HuH-7 (cell line): ENCODE measurements at regions not wholly inside any gene's neighbourhood (a gene's known extent, or its start where the extent isn't known, plus 50 kb on each side); places are given as distances from the start of the nearest gene placed in this dataset.

ENCODE experiments used
- DNase-seq: peaks from one replicate; pipeline ENCODE4 v3.0.0; 2011; ENCODE audit warnings: low spot score

DNA sequence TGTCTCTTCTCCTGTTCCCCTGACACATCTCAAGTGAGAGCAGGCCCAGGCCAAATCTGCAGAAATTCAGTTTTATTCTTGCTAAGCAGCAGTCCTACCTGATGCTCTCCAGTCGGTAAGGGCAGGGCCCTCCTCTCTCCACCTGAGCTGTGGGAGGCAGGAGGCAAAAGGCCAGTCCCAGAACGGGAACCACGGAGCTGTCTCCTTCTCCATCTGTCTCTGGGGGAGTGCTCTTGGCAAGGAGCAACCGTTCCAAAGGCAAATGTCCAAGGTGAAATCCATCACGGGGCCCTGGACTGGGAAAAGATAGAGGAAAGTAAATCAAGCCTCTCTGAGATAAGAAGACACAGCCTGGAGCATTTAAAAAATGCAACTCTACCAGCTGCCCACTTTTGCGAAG lies 65.2 kb upstream of the CDON start:
- DNase-seq, result no peak

- DNase-seq, result no peak
Observed at GRCh38 chr11:126127284-126127845, 64.7 kb upstream of the CDON start.

DNA sequence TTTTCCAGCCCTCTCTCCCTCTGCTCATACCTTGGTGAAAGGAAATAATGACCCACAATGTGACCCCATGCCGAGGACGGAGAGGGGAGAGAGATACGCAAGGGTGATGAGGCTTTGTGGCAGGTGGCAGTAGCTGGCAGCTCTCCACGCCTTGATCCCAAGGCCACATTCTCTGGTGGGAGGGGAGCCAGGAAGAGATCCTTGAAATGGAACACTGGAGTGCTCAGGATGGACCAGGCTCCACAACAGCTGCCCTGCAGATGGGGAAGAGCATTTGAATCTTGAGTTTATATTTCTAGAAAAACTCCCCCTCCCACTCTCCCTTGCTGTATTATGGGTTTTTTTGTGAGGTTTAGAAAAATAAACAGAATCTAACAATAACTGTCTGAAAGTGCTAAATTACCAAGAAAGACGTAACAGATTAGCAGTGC lies 61.6 kb upstream of the CDON start:
- DNase-seq, result no peak

DNA sequence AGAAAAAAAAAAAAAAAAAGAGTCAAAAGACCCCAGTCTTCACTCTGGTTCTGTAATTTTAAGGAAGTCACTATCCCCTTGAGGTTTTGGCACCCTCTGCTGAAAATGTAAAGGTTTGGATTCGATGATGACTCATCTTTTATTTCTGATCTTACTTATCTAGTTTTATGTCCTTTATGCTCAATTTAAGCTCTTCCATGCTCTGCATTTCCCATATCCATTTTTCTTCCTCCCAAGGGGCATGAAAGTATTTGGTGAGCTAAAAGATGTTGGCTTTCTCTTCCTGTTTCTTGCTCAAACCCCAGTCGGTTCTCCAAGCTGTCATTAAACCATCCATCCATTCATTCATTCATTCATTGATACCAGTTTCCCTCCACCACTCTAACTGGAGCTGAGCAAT lies 61.0 kb upstream of the CDON start:
- DNase-seq, result no peak

GRCh38 chr11:126122863-126123262 lies 60.2 kb upstream of the CDON start:
- DNase-seq, result no peak

GRCh38 chr11:126121296-126121695 lies 58.6 kb upstream of the CDON start:
- DNase-seq, result no peak

- DNase-seq, result no peak
Observed at GRCh38 chr11:126118806-126119205, 56.1 kb upstream of the CDON start.

GRCh38 chr11:126115816-126116331 lies 53.2 kb upstream of the CDON start:
- DNase-seq, result peak; percentile 74

GRCh38 chr11:126115127-126115495 lies 52.4 kb upstream of the CDON start:
- DNase-seq, result no peak

DNA sequence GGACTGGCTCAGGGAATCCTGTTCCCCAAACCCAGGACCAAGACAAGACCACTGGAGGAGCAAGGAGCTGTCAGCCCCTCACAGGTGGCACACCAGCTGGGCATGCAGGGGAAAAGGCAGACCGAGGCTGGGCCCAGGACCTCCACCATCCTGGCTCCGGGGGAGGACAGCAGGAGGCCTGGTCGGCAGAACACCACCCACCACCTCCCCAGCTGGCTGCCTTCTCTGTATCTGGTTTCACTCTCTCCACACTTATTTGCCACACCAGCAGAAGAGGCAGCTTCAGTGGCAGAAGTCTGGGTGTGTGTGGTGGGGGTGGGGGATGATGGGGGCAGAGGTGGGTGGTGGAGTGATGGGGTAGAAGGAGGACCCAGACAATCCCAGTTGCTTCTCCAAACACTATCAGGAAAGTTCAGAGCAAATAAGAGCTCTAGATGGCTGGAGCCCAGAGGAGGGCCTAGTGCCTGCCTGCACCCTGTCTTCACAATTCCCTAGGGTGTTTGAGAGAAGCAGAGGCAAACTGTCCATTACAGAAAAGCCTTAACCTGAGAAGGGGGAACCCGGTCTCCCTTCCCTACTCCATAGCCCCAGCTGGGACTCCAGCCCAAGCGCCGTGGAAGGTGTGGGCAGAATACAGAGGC lies 51.9 kb upstream of the CDON start:
- no peak for DNase-seq

DNA sequence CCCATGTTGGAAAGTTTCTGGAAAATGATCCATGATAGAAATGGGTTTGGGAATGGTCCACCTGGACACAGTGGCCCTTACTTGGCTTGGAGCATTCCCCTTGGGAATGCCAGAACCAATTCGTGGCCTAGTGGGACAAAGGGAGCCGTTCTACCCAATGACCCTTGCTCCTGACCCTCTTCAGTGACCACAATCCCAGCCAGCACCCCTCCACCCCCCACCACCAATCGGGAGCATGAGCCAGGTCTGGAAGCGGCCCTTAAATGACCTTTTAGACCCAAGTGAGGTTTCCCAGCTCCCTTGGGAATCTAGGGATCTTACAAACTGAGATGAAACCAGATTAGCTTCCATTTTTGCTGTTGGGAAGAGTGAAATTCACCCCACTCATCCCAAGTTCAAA lies 51.3 kb upstream of the CDON start:
- no peak for DNase-seq

DNA sequence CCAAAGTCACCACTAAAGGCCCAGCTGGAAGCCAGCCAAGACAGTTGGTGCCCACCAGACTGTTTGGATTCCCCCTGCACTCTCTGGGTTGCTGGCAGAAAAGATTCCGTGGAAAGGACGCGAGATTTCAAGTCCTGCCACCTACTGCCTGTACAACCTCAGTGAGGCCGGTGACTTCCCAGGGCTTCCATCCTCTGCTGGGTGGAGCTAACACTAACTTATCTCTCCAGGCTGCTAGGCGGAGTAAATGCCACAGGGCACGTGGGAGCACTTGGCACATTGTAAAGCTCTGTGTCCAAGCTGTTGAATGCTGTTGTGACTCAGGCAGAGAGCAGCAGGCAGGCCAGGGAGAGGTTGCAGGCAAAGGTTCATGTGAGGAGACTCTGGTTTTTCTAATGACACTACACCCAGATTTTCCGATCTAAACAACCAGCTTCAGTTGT lies 50.9 kb upstream of the CDON start:
- DNase-seq, result peak; percentile 53

- DNase-seq, result no peak
Observed at GRCh38 chr11:126113012-126113411, 50.3 kb upstream of the CDON start.

DNA sequence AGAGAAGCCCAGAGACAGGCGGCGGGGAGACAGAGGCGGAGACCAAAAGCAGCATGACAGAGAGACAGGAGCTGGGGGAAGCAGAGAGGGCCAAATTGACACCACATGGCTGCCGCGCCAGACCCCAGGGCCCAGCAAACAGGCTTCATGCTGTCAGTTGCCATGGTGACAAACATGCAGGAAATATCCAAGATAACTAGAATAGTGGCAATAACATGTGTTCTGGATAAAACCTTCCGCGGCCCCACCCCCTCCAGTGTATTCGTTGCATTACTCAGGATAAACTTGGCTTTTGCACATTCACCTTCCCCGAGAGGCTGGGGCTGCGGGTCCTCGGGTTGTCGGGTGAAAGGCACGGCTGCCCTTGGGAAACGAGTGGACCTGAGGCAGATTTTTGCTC lies 49.9 kb upstream of the CDON start:
- DNase-seq, result no peak
